HEK293 (cell line): ENCODE measurements at regions not wholly inside any gene's neighbourhood (a gene's known extent, or its start where the extent isn't known, plus 50 kb on each side); places are given as distances from the start of the nearest gene placed in this dataset.

ENCODE experiments used
- CTCF ChIP-seq: fragments of 450-650 bp; formaldehyde crosslinking; IDR thresholded peaks from 2 replicates; pipeline ENCODE4 v1.5.1; 2016; ENCODE audit warnings: missing biosample characterization, missing genetic modification characterization
- MZF1 ChIP-seq: fragments of 450-650 bp; formaldehyde crosslinking; IDR thresholded peaks from 2 replicates; pipeline ENCODE4 v1.5.1; 2017; ENCODE audit warnings: missing biosample characterization, missing genetic modification characterization, borderline replicate concordance
- ZBTB20 ChIP-seq: fragments of 450-650 bp; formaldehyde crosslinking; IDR thresholded peaks from 2 replicates; pipeline ENCODE4 v1.5.1; 2016; ENCODE audit warnings: missing biosample characterization, missing genetic modification characterization
- ZNF549 ChIP-seq: fragments of 450-650 bp; IDR thresholded peaks from 2 replicates; pipeline ENCODE4 v1.5.1; 2018; ENCODE audit warnings: missing biosample characterization, missing genetic modification characterization, mild to moderate bottlenecking, inconsistent platforms, moderate library complexity
- ZNF629 ChIP-seq: fragments of 450-650 bp; formaldehyde crosslinking; IDR thresholded peaks from 2 replicates; pipeline ENCODE4 v1.5.1; 2017; ENCODE audit warnings: missing biosample characterization, missing genetic modification characterization
- ZNF837 ChIP-seq: fragments of 450-650 bp; formaldehyde crosslinking; IDR thresholded peaks from 2 replicates; pipeline ENCODE4 v1.5.1; 2016; ENCODE audit warnings: missing biosample characterization, missing genetic modification characterization
- TF ChIP-seq, protein P1 (sequence below): fragments of 450-650 bp; formaldehyde crosslinking; IDR thresholded peaks from 2 replicates; pipeline ENCODE4 v1.5.1; 2016; ENCODE audit warnings: missing biosample characterization, missing genetic modification characterization

DNA sequence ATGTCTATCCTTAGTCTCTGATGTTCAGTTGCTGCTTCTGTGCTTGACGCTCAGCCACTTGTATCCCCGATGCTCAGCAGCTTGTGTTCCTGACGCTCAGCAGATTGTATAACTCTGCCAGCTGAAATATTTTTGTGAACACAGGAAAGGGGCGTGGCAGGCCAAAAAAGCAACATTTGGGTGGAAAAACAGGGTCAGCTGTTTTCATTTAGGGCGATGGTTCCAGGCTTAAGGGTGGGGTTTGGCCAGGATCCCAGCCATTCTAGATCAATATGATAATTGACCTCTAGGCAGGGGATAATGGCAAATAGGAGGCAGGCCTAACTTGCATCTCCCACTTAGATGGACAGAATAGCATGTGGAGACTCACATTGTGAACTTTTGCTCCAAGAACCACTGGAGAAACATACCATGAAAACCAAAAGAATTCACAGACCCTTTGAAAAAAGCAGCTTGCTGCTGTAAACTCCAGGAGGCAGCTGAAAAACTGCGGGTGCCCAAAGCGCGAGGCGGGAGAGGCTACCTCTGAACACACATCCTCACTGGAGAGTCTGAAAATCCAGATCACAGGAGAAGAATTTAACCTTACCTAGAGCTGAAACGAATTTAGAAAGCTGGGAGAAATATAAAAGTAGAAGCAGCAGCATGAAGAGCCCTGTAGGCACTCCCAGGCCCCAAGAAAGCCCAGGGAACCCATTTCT lies 58.3 kb downstream of the ZNF648 start:
- TF ChIP-seq ZBTB20 (tag by site-specific recombination) (no peak), ZNF629 (tag by site-specific recombination) (no peak), MZF1 (no peak), CTCF (tag by site-specific recombination) (no peak), ZNF549 (no peak), ZNF837 (tag by site-specific recombination) (no peak)
- TF ChIP-seq, protein P1, sequence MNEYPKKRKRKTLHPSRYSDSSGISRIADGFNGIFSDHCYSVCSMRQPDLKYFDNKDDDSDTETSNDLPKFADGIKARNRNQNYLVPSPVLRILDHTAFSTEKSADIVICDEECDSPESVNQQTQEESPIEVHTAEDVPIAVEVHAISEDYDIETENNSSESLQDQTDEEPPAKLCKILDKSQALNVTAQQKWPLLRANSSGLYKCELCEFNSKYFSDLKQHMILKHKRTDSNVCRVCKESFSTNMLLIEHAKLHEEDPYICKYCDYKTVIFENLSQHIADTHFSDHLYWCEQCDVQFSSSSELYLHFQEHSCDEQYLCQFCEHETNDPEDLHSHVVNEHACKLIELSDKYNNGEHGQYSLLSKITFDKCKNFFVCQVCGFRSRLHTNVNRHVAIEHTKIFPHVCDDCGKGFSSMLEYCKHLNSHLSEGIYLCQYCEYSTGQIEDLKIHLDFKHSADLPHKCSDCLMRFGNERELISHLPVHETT (tag by site-specific recombination), result no peak
